IPS DF 4.7 (cell line): ENCODE measurements at regions not wholly inside any gene's neighbourhood (a gene's known extent, or its start where the extent isn't known, plus 50 kb on each side); places are given as distances from the start of the nearest gene placed in this dataset.
"Not testable (repeated sequence)": the region's sequence is repeated elsewhere in the genome, so short reads cannot be mapped to it uniquely, and the experiment has no call there.

Source experiments
- DNase-seq: peaks from one replicate; pipeline ENCODE4 v3.0.0-alpha.2; 2013; ENCODE audit warnings: low spot score; ENCODE audit errors: extremely low read depth

GRCh38 chr9:1910269-1910811, 104.8 kb upstream of the SMARCA2 start:
- DNase-seq: no peak

- no peak for DNase-seq
These were observed 101.4 kb upstream of the SMARCA2 start for GRCh38 chr9:1913631-1914330.

- no peak for DNase-seq
These were observed 99.1 kb upstream of the SMARCA2 start for GRCh38 chr9:1916095-1916494.

GRCh38 chr9:1916655-1917054, 98.5 kb upstream of the SMARCA2 start:
- DNase-seq: no peak

- DNase-seq: no peak
These were observed 97.7 kb upstream of the SMARCA2 start for GRCh38 chr9:1917396-1917935.

- DNase-seq: no peak
These were observed 97.0 kb upstream of the SMARCA2 start for GRCh38 chr9:1918108-1918507.

GRCh38 chr9:1918622-1919021, 96.5 kb upstream of the SMARCA2 start:
- DNase-seq: no peak

- no peak for DNase-seq
These were observed 95.9 kb upstream of the SMARCA2 start for GRCh38 chr9:1919229-1919628.

GRCh38 chr9:1920386-1920785, 94.8 kb upstream of the SMARCA2 start:
- DNase-seq: no peak

GRCh38 chr9:1922026-1922425, 93.1 kb upstream of the SMARCA2 start:
- DNase-seq: no peak

GRCh38 chr9:1927546-1927945, 87.6 kb upstream of the SMARCA2 start:
- DNase-seq: no peak

GRCh38 chr9:1929134-1929533, 86.0 kb upstream of the SMARCA2 start:
- DNase-seq: no peak

GRCh38 chr9:1929722-1930244, 85.4 kb upstream of the SMARCA2 start:
- no peak for DNase-seq

GRCh38 chr9:1930245-1930736, 84.9 kb upstream of the SMARCA2 start:
- DNase-seq: not testable (repeated sequence)

GRCh38 chr9:1938135-1938534, 77.0 kb upstream of the SMARCA2 start:
- no peak for DNase-seq

- no peak for DNase-seq
These were observed 76.4 kb upstream of the SMARCA2 start for GRCh38 chr9:1938675-1939170.

- no peak for DNase-seq
These were observed 75.7 kb upstream of the SMARCA2 start for GRCh38 chr9:1939466-1939865.

- DNase-seq: no peak
These were observed 75.2 kb upstream of the SMARCA2 start for GRCh38 chr9:1939926-1940368.

GRCh38 chr9:1941989-1942388, 73.2 kb upstream of the SMARCA2 start:
- no peak for DNase-seq

GRCh38 chr9:1946526-1947283, 68.4 kb upstream of the SMARCA2 start:
- DNase-seq: no peak

GRCh38 chr9:1947438-1947837, 67.7 kb upstream of the SMARCA2 start:
- DNase-seq: no peak

- DNase-seq: no peak
These were observed 66.6 kb upstream of the SMARCA2 start for GRCh38 chr9:1948541-1948940.
